H1 (cell line): ENCODE measurements at regions not wholly inside any gene's neighbourhood (a gene's known extent, or its start where the extent isn't known, plus 50 kb on each side); places are given as distances from the start of the nearest gene placed in this dataset.

Experiments used
- CTCF ChIP-seq, 3 experiments: IDR thresholded peaks; 1 replicate in 2 of 3; 2 replicates in 1 of 3; pipeline versions ENCODE4 v1.5.1 to v1.6.1; 2011; ENCODE audit warnings: low read length in 3 of 3, mild to moderate bottlenecking in 3 of 3, inconsistent platforms in 2 of 3, low read depth in 1 of 3, moderate library complexity in 1 of 3; ENCODE audit not compliant: insufficient read depth in 1 of 3; ENCODE audit errors: control extremely low read depth in 1 of 3
- EZH2 ChIP-seq: fragments of 200-600 bp; sonication (generic); IDR thresholded peaks from 2 replicates; pipeline ENCODE4 v1.7.1; 2012; ENCODE audit warnings: low read depth, mild to moderate bottlenecking, moderate library complexity, low read length, inconsistent platforms; ENCODE audit not compliant: severe bottlenecking
- POLR2A ChIP-seq, 2 experiments: IDR thresholded peaks; 1 replicate in 1 of 2; 2 replicates in 1 of 2; pipeline ENCODE4 v1.6.1; 2011; ENCODE audit warnings: low read depth in 2 of 2, low read length in 2 of 2, mild to moderate bottlenecking in 2 of 2; ENCODE audit errors: control extremely low read depth in 1 of 2
- POLR2AphosphoS5 ChIP-seq: IDR thresholded peaks from 2 replicates; pipeline ENCODE4 v1.6.1; 2011; ENCODE audit warnings: low read depth, low read length
- TF ChIP-seq, protein P1 (sequence below): IDR thresholded peaks from 2 replicates; pipeline ENCODE4 v1.6.1; 2012; ENCODE audit warnings: inconsistent platforms

GRCh38 chr4:156100651-156101050, 147.0 kb upstream of the CTSO start:
- TF ChIP-seq CTCF (IDR thresholded peaks at IDR 0.05; ENCODE audit: control extremely low read depth in 1 of 3, insufficient read depth in 1 of 3, low read depth in 1 of 3, low read length in 3 of 3), result no peak
- no peak for TF ChIP-seq POLR2A (IDR thresholded peaks at IDR 0.05; ENCODE audit: control extremely low read depth in 1 of 2, low read depth in 2 of 2, low read length in 2 of 2)
- TF ChIP-seq, protein P1, sequence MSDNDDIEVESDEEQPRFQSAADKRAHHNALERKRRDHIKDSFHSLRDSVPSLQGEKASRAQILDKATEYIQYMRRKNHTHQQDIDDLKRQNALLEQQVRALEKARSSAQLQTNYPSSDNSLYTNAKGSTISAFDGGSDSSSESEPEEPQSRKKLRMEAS, result no peak
- TF ChIP-seq POLR2AphosphoS5, result no peak
- TF ChIP-seq EZH2, result no peak
